HG02571 (cell line): ENCODE measurements at regions not wholly inside any gene's neighbourhood (a gene's known extent, or its start where the extent isn't known, plus 50 kb on each side); places are given as distances from the start of the nearest gene placed in this dataset.

Source experiments
- ATAC-seq: cut with Tn5 transposase; IDR thresholded peaks from one replicate; pipeline ENCODE4 v1.9.1; 2021; ENCODE audit warnings: mild to moderate bottlenecking, moderate library complexity; ENCODE audit not compliant: unreplicated experiment

- ATAC-seq, result no peak
These were observed 886.5 kb downstream of the SLITRK6 start for GRCh38 chr13:84912720-84913119.

DNA sequence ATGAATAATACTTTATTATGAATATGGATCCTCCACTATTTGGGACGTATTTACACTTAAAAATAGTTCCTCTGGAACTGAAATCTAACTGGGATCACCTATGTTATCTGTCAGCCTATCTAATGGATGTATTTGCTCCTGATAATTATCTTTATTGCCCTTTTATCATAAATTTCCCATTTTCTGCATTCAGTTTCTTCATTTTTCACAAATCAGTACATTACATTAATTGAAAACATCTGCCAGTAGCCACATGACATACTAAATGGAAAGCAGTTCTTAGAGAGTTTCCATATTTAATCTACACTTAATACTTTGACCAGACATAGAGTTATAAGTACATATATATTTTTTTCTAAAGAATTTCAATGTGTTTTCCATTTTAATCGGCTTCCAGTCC, 888.8 kb downstream of the SLITRK6 start:
- ATAC-seq, result no peak

GRCh38 chr13:84903391-84903790, 895.8 kb downstream of the SLITRK6 start:
- no peak for ATAC-seq

DNA sequence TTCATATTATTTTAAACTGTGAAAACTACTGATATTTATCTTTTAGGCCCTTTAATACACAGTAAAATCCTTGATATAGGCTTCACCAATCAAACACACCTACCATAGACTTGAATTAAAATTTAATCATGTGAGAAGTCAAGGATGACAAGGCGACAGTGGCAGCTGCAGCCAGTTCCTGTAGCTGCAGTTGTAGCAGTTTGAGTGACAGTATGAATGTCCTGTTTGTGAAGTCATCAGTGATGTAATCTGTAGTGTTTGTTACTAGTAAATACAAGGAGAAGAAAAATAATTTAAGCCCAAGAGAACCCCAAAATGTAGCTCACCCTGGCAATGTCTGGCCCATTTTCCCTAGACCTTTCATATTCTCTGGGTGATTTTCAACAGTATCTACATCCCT, 897.0 kb downstream of the SLITRK6 start:
- ATAC-seq, result no peak

DNA sequence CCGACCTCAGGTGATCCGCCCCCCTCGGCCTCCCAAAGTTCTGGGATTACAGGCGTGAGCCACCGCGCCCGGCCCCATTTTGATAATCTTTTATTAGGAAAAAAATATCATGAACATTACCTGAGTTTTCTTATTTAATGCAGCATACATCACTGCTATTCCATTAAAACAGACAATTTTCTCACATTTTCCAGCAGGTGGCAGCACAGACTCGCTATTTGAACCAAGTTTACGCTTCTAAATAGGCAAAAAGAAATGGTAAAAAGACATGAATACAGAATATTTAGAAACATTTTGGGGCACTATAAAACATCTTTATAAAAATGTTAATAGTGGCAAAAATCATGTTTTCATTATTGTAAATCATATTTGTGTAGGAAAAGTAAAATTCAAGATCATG, 903.1 kb downstream of the SLITRK6 start:
- ATAC-seq, result no peak

DNA sequence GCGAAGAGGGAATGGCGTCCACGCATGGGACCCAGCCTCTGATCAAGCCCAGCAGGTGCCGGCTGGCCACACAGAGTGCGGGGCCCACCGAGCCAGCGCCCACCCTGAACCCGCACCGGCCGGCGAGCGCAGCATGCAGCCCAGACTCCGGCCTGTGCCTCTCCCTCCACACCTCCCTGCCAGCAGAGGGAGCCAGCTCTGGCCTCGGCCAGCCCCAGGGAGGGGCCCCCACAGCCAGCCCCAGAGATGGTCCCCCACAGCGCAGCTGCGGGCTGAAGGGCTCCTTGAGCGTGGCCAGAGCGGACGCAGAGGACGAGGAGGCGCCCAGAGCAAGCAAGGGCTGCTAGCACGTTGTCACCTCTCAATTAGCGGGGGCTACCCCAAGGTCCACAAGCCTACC, 904.5 kb downstream of the SLITRK6 start:
- no peak for ATAC-seq

GRCh38 chr13:84885868-84886267, 913.4 kb downstream of the SLITRK6 start:
- ATAC-seq, result no peak

DNA sequence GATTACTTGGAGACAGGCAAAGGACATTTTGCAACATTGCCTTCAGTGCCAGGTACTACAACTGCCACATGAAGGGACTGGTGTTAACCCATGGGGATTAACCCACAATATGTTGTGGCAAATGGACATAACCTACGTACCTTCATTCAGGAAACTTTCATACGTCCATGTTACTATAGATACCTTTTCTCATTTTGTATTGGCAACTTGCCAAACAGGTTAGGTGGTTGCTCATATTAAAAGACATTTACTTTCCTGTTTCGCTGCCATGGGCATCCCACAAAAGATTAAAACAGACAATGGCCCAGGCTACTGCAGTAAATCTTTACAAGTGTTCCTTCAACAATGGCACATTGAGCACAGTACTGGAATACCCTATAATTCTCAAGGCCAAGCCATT, 925.3 kb downstream of the SLITRK6 start:
- ATAC-seq, result no peak

- no peak for ATAC-seq
These were observed 929.0 kb downstream of the SLITRK6 start for GRCh38 chr13:84870190-84870589.

- ATAC-seq, result no peak
These were observed 932.0 kb downstream of the SLITRK6 start for GRCh38 chr13:84867246-84867645.

- no peak for ATAC-seq
These were observed 933.4 kb downstream of the SLITRK6 start for GRCh38 chr13:84865783-84866221.

GRCh38 chr13:84864341-84864740, 934.9 kb downstream of the SLITRK6 start:
- no peak for ATAC-seq

GRCh38 chr13:84847107-84847506, 952.1 kb downstream of the SLITRK6 start:
- no peak for ATAC-seq

GRCh38 chr13:84845907-84846619, 953.2 kb downstream of the SLITRK6 start:
- no peak for ATAC-seq

DNA sequence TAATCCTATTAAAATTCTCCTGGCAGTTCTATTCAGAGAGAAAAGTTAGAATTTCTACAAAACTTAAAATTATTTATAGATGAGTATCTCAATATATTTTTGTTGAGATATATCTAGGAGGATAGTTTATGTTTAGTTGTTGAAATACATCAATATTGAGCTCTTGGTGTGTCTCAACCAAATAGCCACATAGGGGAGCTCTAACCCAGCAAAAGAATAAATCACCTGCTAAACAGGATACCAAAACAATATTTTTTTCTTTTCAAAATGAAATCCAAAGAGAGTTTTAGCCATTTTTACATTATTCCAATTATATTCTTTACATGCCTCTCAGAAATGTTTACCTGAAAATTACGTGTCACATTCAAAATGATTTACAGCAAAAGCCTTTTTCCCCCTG, 954.7 kb downstream of the SLITRK6 start:
- no peak for ATAC-seq

GRCh38 chr13:84843368-84843767, 955.9 kb downstream of the SLITRK6 start:
- ATAC-seq, result no peak

GRCh38 chr13:84834201-84834600, 951.9 kb upstream of the SLITRK1 start:
- no peak for ATAC-seq

GRCh38 chr13:84831666-84832657, 949.7 kb upstream of the SLITRK1 start:
- no peak for ATAC-seq

DNA sequence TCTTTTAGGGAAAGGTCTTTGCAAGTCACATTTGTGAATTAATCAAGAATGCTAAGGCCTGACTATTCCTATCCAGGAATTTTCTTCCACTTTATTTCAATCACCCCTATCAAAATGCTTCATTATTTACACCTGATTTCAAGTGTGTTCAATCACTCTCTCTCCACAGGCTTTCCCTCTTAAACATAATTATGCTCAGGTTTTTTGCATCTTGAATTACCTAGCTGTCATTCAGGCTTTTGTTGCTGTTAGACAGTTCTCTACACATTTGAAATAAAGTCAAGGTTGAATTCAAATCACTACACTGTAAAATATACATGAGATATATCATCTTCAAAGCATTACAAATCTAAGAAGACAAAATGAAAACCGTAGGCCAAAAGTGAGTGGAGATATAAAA, 941.3 kb upstream of the SLITRK1 start:
- ATAC-seq, result no peak

- no peak for ATAC-seq
These were observed 939.0 kb upstream of the SLITRK1 start for GRCh38 chr13:84821261-84821660.

GRCh38 chr13:84816567-84817105, 934.4 kb upstream of the SLITRK1 start:
- no peak for ATAC-seq

GRCh38 chr13:84812789-84813188, 930.5 kb upstream of the SLITRK1 start:
- ATAC-seq, result no peak
